ENCODE measurements at regions not wholly inside any gene's neighbourhood (a gene's known extent, or its start where the extent isn't known, plus 50 kb on each side); places are given as distances from the start of the nearest gene placed in this dataset.
"Not testable (repeated sequence)": the region's sequence is repeated elsewhere in the genome, so short reads cannot be mapped to it uniquely, and the experiment has no call there.

DNA sequence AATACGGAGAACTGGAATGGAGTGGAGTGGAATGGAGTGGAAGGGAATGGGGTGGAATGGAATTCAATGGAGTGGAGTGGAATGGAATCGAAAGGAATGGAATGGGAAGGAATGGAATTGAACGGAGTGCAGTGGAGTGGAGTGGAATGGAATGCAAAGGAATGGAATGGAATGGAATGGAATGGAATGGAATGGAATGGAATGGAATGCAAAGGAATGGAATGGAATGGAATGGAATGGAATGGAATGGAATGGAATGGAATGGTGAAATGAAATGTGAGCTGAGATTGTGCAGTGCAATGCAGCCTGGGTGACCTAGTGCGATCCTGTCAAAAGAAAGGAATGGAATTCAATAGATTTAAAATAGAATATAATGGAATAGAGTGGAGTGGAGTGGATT is 357.3 kb upstream of the WSB1 start:
- H3K27me3 Mint-ChIP-seq (ENCODE audit: insufficient read depth); H3K36me3 Mint-ChIP-seq (ENCODE audit: low read depth); H3K9me3 Mint-ChIP-seq; intact Hi-C loops (cut with micrococcal nuclease); H3K27ac Mint-ChIP-seq; H3K4me1 Mint-ChIP-seq (ENCODE audit: low read depth); H3K4me3 Mint-ChIP-seq; DNase-seq (ENCODE audit: low spot score): not testable (repeated sequence)

GRCh38 chr17:26937750-26938322 is 356.1 kb upstream of the WSB1 start:
- H3K4me1 Mint-ChIP-seq (ENCODE audit: low read depth); DNase-seq (ENCODE audit: low spot score); H3K27me3 Mint-ChIP-seq (ENCODE audit: insufficient read depth); H3K27ac Mint-ChIP-seq; H3K36me3 Mint-ChIP-seq (ENCODE audit: low read depth); H3K4me3 Mint-ChIP-seq; H3K9me3 Mint-ChIP-seq; intact Hi-C loops (cut with micrococcal nuclease): not testable (repeated sequence)

DNA sequence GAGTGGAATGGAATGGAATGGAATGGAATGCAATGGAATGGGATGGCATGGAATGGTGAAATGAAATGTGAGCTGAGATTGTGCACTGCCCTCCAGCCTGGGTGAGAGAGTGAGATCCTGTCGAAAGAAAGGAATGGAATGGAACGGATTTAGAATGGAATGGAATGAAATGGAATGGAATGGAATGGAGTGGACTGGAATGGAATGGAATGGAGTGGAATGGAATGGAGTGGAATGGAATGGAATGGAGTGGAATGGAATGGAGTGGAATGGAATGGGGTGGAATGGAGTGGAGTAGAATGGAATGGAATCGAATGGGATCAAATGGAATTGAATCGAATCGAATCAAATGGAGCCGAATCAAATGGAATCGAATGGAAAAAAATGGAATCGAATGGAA is 354.2 kb upstream of the WSB1 start:
- H3K4me3 Mint-ChIP-seq; H3K27me3 Mint-ChIP-seq (ENCODE audit: insufficient read depth); H3K4me1 Mint-ChIP-seq (ENCODE audit: low read depth); H3K36me3 Mint-ChIP-seq (ENCODE audit: low read depth); DNase-seq (ENCODE audit: low spot score); H3K27ac Mint-ChIP-seq; intact Hi-C loops (cut with micrococcal nuclease); H3K9me3 Mint-ChIP-seq: not testable (repeated sequence)

- intact Hi-C loops (cut with micrococcal nuclease); H3K27me3 Mint-ChIP-seq (ENCODE audit: insufficient read depth); H3K36me3 Mint-ChIP-seq (ENCODE audit: low read depth); H3K9me3 Mint-ChIP-seq; DNase-seq (ENCODE audit: low spot score); H3K27ac Mint-ChIP-seq; H3K4me3 Mint-ChIP-seq; H3K4me1 Mint-ChIP-seq (ENCODE audit: low read depth): not testable (repeated sequence)
Observed at GRCh38 chr17:26940587-26940986, 353.3 kb upstream of the WSB1 start.

DNA sequence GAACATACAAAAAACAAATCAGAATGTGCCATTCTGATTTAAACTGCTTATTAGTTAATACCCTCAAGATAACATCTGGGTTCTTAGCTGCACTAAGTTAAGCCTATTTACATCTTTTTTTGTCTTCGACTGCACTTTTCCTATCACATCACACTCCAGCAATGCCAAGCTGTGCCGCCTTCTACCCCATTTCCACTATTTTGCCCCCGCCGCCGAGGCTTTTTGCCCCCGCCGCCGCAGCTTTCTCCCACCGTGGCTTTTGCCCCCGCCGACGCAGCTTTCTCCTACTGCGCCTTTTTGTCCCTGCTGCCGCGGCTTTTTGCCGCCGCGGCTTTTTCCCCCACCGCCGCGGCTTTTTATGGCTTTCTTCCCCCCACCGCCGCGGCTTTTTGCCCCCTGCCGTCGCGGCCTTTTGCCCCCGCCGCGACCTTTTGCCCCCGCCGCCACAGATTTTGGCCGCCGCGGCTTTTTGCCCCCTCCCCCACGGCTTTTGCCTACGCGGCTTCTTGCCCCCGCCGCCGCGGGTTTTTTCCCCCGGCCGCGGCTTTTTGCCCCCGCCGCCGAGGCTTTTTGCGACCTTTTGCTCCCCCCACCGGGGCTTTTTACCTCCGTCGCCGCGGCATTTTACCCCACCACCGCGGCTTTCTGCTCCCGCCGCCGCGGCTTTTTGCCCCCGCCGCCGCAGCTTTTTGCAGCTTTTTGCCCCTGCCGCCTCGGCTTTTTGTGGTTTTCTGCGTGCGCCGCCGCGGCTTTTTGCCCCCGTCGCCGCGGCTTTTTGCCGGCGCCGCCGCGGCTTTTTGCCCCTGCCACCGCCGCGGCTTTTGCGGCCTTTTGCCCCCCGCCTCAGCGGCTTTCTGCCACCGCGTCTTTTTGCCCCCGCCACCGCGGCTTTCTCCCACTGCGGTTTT is 331.4 kb upstream of the WSB1 start:
- intact Hi-C loops (cut with micrococcal nuclease): no loop called here
- H3K27me3 Mint-ChIP-seq (ENCODE audit: insufficient read depth): peaks cover 9% of the 10 kb centered on the region
- H3K9me3 Mint-ChIP-seq: peaks cover 9% of the 10 kb centered on the region
- DNase-seq (ENCODE audit: low spot score): no peak
- H3K4me3 Mint-ChIP-seq: no peak overlapping the region
- no peak overlapping the region for H3K27ac Mint-ChIP-seq
- no peaks in the 10 kb centered on the region for H3K36me3 Mint-ChIP-seq (ENCODE audit: low read depth)
- H3K4me1 Mint-ChIP-seq (ENCODE audit: low read depth): no peaks in the 10 kb centered on the region

DNA sequence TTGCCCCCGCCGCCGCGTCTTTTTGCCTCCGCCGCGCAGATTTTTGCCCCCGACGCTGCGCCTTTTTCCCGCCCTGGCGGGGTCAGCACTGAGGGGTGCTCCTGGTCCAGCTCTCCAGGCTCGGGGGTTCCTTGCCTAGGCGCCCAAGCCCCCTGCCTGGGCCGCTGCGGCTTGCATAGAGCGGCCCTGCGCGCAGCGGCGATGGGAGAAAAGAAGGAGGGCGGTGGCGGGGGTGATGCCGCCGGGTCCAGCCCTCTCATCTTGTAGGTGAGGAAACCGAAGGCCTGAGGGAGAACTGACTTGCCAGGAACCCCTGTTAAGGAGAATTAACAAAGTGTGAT is 330.8 kb upstream of the WSB1 start:
- H3K36me3 Mint-ChIP-seq (ENCODE audit: low read depth): no peaks in the 10 kb centered on the region
- peaks cover 9% of the 10 kb centered on the region for H3K27me3 Mint-ChIP-seq (ENCODE audit: insufficient read depth)
- intact Hi-C loops (cut with micrococcal nuclease): no loop called here
- no peak for DNase-seq (ENCODE audit: low spot score)
- no peak overlapping the region for H3K4me3 Mint-ChIP-seq
- peaks cover 9% of the 10 kb centered on the region for H3K9me3 Mint-ChIP-seq
- no peak overlapping the region for H3K27ac Mint-ChIP-seq
- no peaks in the 10 kb centered on the region for H3K4me1 Mint-ChIP-seq (ENCODE audit: low read depth)

DNA sequence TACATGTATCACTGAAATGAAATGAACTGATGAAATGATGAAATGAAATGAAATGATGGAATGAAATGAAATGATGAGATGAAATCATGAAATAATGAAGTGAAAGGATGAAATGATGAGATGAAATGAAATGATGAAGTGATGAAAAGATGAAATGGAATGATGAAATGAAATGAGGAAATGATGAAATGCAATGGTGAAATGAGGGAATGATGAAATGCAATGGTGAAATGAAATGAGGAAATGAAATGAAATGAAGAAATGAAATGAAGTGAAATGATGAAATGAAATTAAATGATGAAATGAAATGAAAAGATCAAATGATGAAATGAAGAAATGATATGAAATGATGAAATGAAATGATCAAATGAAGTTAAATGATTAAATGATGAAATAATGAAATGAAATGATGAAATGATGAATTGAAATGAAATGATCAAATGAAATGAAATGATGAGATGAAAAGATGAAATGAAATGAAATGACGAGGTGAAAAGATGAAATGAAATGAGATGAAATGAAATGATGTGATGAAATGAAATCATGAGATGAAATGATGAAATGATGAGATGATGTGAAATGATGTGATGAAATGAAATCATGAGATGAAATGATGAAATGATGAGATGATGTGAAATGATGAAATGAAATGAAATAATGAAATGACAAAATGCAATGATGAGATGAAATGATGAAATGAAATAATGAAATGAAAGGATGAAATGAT is 327.9 kb upstream of the WSB1 start:
- H3K27me3 Mint-ChIP-seq (ENCODE audit: insufficient read depth); H3K4me3 Mint-ChIP-seq; H3K4me1 Mint-ChIP-seq (ENCODE audit: low read depth); H3K27ac Mint-ChIP-seq; intact Hi-C loops (cut with micrococcal nuclease); H3K36me3 Mint-ChIP-seq (ENCODE audit: low read depth); DNase-seq (ENCODE audit: low spot score): not testable (repeated sequence)
- peaks cover 22% of the 10 kb centered on the region for H3K9me3 Mint-ChIP-seq

GRCh38 chr17:26966625-26967179 is 327.2 kb upstream of the WSB1 start:
- H3K4me1 Mint-ChIP-seq (ENCODE audit: low read depth); intact Hi-C loops (cut with micrococcal nuclease); H3K27me3 Mint-ChIP-seq (ENCODE audit: insufficient read depth); H3K36me3 Mint-ChIP-seq (ENCODE audit: low read depth); H3K4me3 Mint-ChIP-seq; DNase-seq (ENCODE audit: low spot score); H3K27ac Mint-ChIP-seq: not testable (repeated sequence)
- peaks cover 22% of the 10 kb centered on the region for H3K9me3 Mint-ChIP-seq

- DNase-seq (ENCODE audit: low spot score); H3K36me3 Mint-ChIP-seq (ENCODE audit: low read depth); H3K27me3 Mint-ChIP-seq (ENCODE audit: insufficient read depth); H3K4me1 Mint-ChIP-seq (ENCODE audit: low read depth); H3K4me3 Mint-ChIP-seq; intact Hi-C loops (cut with micrococcal nuclease); H3K27ac Mint-ChIP-seq: not testable (repeated sequence)
- peaks cover 24% of the 10 kb centered on the region for H3K9me3 Mint-ChIP-seq
Observed at GRCh38 chr17:26981845-26982425, 312.0 kb upstream of the WSB1 start.

DNA sequence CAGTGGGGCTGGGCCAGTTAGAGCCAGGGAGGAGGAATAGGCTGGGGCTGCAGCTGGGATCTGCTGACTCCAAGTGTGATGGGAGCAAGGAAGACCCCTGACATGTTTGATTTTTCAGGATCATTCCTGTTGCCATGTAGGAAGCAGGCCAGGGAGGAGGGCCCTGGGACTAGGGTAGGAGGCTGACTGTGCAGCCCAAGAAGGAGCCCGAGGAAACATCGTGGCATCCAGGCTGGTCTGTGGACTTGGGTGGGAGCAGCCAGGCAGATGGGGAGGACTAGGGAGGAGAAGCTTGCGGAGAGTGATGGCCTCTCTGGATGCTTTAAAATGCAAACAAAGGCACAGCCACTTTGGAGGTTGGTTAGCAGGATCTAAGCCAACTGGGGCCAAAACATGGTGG is 311.4 kb upstream of the WSB1 start:
- H3K4me1 Mint-ChIP-seq (ENCODE audit: low read depth); H3K27ac Mint-ChIP-seq; DNase-seq (ENCODE audit: low spot score); H3K4me3 Mint-ChIP-seq; H3K27me3 Mint-ChIP-seq (ENCODE audit: insufficient read depth); H3K36me3 Mint-ChIP-seq (ENCODE audit: low read depth); intact Hi-C loops (cut with micrococcal nuclease): not testable (repeated sequence)
- H3K9me3 Mint-ChIP-seq: peaks cover 26% of the 10 kb centered on the region

- intact Hi-C loops (cut with micrococcal nuclease); H3K27me3 Mint-ChIP-seq (ENCODE audit: insufficient read depth); H3K4me1 Mint-ChIP-seq (ENCODE audit: low read depth); H3K4me3 Mint-ChIP-seq; DNase-seq (ENCODE audit: low spot score); H3K27ac Mint-ChIP-seq; H3K36me3 Mint-ChIP-seq (ENCODE audit: low read depth): not testable (repeated sequence)
- peaks cover 24% of the 10 kb centered on the region for H3K9me3 Mint-ChIP-seq
Observed at GRCh38 chr17:26987851-26988250, 306.1 kb upstream of the WSB1 start.

DNA sequence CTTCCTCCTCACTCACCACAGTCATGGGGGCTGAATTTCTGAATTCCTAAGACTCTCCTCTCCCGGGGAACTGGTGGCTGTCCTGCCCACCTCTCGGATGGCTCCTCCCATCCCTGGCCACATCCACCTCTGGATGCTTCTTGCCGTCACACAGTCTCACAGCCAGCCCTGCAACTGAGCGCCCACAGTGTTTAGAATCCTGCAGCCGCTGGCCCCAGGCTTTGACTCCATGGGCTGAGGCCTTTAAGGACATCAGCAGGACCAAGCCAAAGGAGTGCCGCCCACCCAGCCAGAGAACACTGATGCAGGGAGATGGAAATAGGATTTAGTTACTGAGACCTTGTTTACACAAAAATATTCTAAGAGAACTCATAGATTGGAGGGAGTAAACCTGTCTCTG is 299.3 kb upstream of the WSB1 start:
- H3K36me3 Mint-ChIP-seq (ENCODE audit: low read depth); H3K27me3 Mint-ChIP-seq (ENCODE audit: insufficient read depth); intact Hi-C loops (cut with micrococcal nuclease); H3K4me1 Mint-ChIP-seq (ENCODE audit: low read depth); H3K27ac Mint-ChIP-seq; DNase-seq (ENCODE audit: low spot score); H3K4me3 Mint-ChIP-seq: not testable (repeated sequence)
- peaks cover 15% of the 10 kb centered on the region for H3K9me3 Mint-ChIP-seq

All from activated T-helper 1 cell treated with anti-CD3 and anti-CD28 coated beads, Interleukin-12 subunit alpha, Interleukin-12 subunit beta, Interleukin-2, Interleukin-4 antibody, amounts not matched to agents 30 ng/mL and 10 ng/mL and 1 ng/mL, durations not matched to agents 14 hours and 24 hours and 36 hours (primary cell).